Upper lobe of left lung (tissue), 6 donors: ENCODE measurements at regions not wholly inside any gene's neighbourhood (a gene's known extent, or its start where the extent isn't known, plus 50 kb on each side); places are given as distances from the start of the nearest gene placed in this dataset.

Experiments
- ATAC-seq, 2 donors: fragments of 200-7000 bp; cut with Tn5 transposase; one replicate each; pipeline ENCODE4 v1.9.1; 2022; ENCODE audit warnings: mild to moderate bottlenecking in 2 of 2, moderate library complexity in 2 of 2; ENCODE audit not compliant: low FRiP score in 2 of 2
- DNase-seq, 2 donors: peaks; one replicate each; pipeline ENCODE4 v3.0.0-alpha.2; 2019 to 2020
- H3K27ac ChIP-seq, 4 donors: fragments of 200-600 bp; sonication (generic); one replicate each; pipeline ENCODE4 v1.5.1; 2016 to 2019
- H3K27me3 ChIP-seq, 4 donors: fragments of 200-600 bp; sonication (generic); one replicate each; pipeline ENCODE4 v1.5.1; 2017 to 2019
- H3K36me3 ChIP-seq, 4 donors: fragments of 200-600 bp; sonication (generic); one replicate each; pipeline ENCODE4 v1.5.1; 2016 to 2019
- H3K4me1 ChIP-seq, 4 donors: fragments of 200-600 bp; sonication (generic); one replicate each; pipeline ENCODE4 v1.5.1; 2018 to 2019
- H3K4me3 ChIP-seq, 4 donors: fragments of 200-600 bp; sonication (generic); one replicate each; pipeline ENCODE4 v1.5.1; 2017 to 2019; ENCODE audit warnings: mild to moderate bottlenecking in 2 of 4, moderate library complexity in 1 of 4
- H3K9me3 ChIP-seq, 4 donors: fragments of 200-600 bp; sonication (generic); one replicate each; pipeline ENCODE4 v1.5.1; 2018 to 2019
- EP300 ChIP-seq, 4 donors: sonication (generic); formaldehyde crosslinking; IDR thresholded peaks; one replicate each; pipeline ENCODE4 v1.5.1; 2017; ENCODE audit warnings: antibody characterized with exemption in 4 of 4, control low read depth in 2 of 4
- POLR2A ChIP-seq, 4 donors: fragments of 450-650 bp; IDR thresholded peaks; one replicate each; pipeline ENCODE4 v1.5.1; 2016 to 2017; ENCODE audit warnings: antibody characterized with exemption in 4 of 4, mild to moderate bottlenecking in 2 of 4
- POLR2AphosphoS5 ChIP-seq, 2 donors: sonication (generic); formaldehyde crosslinking; IDR thresholded peaks; one replicate each; pipeline ENCODE4 v1.5.1; 2017; ENCODE audit warnings: antibody characterized with exemption in 2 of 2
- WGBS, 2 donors: methylation state at CpG; one replicate each; pipeline ENCODE4 v1.1.5; 2017 to 2018; 5-methylcytosine and 5-hydroxymethylcytosine counted together
- TF ChIP-seq, protein P1 (sequence below), 6 experiments: fragments of 450-650 bp in 4 of 6; fragments of 200-600 bp in 2 of 6; sonication (generic) in 2 of 6; IDR thresholded peaks; one replicate each; pipeline ENCODE4 v1.5.1; 2016 to 2019; ENCODE audit warnings: antibody characterized with exemption in 6 of 6
- donor health status: DM: no; HTN: no; CAD: no; lungs with moderate emphysema.
- donor health status: DM: no; HTN: yes; CAD: no; lungs with severe emphysema.

DNA sequence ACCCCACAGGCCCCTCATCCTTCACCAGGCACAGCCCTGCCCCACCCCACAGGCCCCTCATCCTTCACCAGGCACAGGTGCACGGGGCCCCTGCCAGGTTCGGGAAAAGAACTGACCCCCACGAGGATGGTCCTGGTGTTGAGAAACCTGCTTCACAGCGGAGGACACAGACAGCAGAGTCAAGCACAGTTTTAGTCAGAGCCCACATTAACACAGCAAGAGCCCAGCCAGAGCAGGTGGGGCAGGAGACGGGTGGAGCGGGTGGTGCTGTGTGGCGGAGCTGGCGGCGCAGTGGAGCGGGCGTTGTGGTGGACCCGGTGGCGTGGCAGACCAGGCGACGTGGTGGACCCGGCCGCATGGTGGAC, 1085.5 kb downstream of the BRD1 start:
- no peak for TF ChIP-seq POLR2AphosphoS5 (IDR thresholded peaks at IDR 0.05)
- TF ChIP-seq POLR2A (IDR thresholded peaks at IDR 0.05): no peak
- TF ChIP-seq, protein P1, sequence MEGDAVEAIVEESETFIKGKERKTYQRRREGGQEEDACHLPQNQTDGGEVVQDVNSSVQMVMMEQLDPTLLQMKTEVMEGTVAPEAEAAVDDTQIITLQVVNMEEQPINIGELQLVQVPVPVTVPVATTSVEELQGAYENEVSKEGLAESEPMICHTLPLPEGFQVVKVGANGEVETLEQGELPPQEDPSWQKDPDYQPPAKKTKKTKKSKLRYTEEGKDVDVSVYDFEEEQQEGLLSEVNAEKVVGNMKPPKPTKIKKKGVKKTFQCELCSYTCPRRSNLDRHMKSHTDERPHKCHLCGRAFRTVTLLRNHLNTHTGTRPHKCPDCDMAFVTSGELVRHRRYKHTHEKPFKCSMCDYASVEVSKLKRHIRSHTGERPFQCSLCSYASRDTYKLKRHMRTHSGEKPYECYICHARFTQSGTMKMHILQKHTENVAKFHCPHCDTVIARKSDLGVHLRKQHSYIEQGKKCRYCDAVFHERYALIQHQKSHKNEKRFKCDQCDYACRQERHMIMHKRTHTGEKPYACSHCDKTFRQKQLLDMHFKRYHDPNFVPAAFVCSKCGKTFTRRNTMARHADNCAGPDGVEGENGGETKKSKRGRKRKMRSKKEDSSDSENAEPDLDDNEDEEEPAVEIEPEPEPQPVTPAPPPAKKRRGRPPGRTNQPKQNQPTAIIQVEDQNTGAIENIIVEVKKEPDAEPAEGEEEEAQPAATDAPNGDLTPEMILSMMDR (IDR thresholded peaks at IDR 0.05): no peak
- no peak for TF ChIP-seq EP300 (IDR thresholded peaks at IDR 0.05)
- ATAC-seq: no peak
- Histone ChIP-seq H3K27ac (no peak overlapping the region), H3K27me3 (no peaks in the 10 kb centered on the region), H3K36me3 (no peaks in the 10 kb centered on the region), H3K4me3 (no peak overlapping the region), H3K4me1 (no peaks in the 10 kb centered on the region), H3K9me3 (no peaks in the 10 kb centered on the region)
- no peak for DNase-seq
- 95 to 98% methylated on average over 13 to 17 of the region's 17 CpGs for WGBS, 2 donors

DNA sequence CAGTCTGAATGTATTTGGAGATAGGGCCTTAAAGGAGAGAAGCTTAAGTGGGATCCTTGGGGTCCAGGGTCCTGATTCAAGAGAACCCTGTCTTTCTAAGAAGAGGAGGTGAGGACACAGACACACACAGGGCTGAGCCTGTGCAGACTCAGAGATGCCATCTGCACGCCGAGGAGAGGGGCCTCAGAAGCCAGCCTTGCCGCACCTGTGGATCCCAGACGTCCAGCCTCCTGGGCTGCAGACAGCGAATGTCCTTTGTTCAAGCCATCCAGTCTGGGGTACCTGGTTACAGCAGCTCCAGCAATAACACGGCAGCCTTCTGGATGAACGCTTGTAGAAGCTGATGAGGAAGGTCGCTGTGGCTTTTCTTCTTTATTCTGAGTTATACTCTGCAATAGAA, 1086.1 kb downstream of the BRD1 start:
- DNase-seq: peak in 1 of 2 donors; percentile 10

DNA sequence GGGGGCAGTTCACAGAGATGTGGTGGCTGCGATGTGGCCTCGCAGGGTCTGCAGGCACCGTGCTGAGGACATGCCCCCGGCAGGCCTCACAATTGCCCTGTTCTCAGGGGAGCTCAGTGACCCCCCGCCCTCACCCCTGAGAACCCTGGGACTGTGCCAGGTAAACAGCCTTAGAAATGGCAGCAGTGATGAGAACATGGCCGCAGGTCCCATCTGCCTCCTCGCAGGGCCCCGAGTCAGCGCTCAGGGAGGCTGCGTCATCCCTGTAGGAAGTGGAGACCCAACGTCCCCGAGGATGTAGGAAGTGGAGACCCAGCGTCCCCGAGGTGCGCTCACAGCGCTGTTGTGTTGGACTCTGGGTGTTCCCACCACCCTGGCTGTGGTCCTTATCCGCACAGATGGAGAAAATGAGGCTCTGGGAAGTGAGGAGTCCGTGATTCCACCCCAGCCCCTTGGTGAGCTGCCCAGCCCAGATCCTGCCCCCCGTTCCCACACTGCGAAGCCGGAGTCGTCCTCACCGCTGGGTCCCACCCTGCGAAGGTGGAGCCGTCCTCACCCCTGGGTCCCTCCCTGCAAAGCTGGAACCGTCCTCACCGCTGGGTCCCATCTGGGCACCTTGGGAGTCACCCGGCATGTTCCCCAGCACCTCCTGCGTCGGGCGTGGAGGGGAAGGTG, 1086.8 kb downstream of the BRD1 start:
- H3K27ac ChIP-seq: no peak overlapping the region
- H3K4me3 ChIP-seq: no peak overlapping the region
- no peaks in the 10 kb centered on the region for H3K36me3 ChIP-seq
- no peak for TF ChIP-seq POLR2AphosphoS5 (IDR thresholded peaks at IDR 0.05)
- TF ChIP-seq POLR2A (IDR thresholded peaks at IDR 0.05): no peak
- TF ChIP-seq EP300 (IDR thresholded peaks at IDR 0.05): no peak
- TF ChIP-seq, protein P1 (IDR thresholded peaks at IDR 0.05): no peak
- ATAC-seq (no peak), DNase-seq (peak; percentile 14 to 45)
- H3K9me3 ChIP-seq: no peaks in the 10 kb centered on the region
- H3K27me3 ChIP-seq: no peaks in the 10 kb centered on the region
- H3K4me1 ChIP-seq: no peaks in the 10 kb centered on the region
- WGBS, 2 donors: 93 to 96% methylated on average over 17 to 31 of the region's 31 CpGs

More for the DNA sequence above, 1086.1 kb downstream of the BRD1 start:
- TF ChIP-seq, protein P1 (IDR thresholded peaks at IDR 0.05): no peak
- TF ChIP-seq POLR2AphosphoS5 (IDR thresholded peaks at IDR 0.05): no peak
- TF ChIP-seq EP300 (IDR thresholded peaks at IDR 0.05): no peak
- no peak for TF ChIP-seq POLR2A (IDR thresholded peaks at IDR 0.05)
- Histone ChIP-seq H3K9me3 (no peaks in the 10 kb centered on the region), H3K36me3 (no peaks in the 10 kb centered on the region), H3K4me1 (no peaks in the 10 kb centered on the region), H3K4me3 (no peak overlapping the region), H3K27ac (no peak overlapping the region), H3K27me3 (no peaks in the 10 kb centered on the region)
- 83 to 93% methylated on average over 5 to 8 of the region's 8 CpGs for WGBS, 2 donors
- ATAC-seq: no peak

DNA sequence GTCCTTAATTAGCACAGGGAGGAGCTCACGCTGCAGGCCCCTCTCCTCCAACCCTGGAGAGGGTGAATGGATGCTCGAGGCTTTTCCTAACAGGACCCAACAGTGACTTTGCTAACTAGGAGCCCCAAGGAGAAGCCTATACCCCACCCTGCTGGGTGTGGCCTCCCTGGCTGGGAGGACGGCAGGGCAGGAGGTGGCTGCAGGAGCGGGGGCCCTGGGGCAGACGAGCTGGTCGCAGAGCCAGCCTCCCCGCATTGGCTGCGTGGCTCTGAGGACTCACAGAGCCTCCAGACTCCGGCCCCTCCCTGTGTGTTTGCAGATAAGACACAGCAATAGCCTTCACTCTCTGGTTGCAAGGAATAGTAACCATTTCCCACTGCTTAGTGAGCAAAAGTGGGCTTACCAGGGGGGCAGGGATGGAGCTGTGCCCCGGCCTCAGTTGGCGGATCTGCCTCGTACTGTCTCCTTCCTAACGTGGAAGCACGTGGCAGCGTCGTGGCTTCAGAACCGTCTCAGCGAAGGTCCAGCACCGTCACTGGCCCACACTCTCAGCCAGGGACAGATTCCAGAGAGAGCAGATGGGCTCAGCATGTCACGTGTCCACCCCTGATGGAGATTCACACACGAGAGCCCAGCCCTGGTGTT, 1087.5 kb downstream of the BRD1 start:
- Histone ChIP-seq H3K4me1 (no peaks in the 10 kb centered on the region), H3K36me3 (no peaks in the 10 kb centered on the region), H3K27ac (no peak overlapping the region), H3K27me3 (no peaks in the 10 kb centered on the region), H3K9me3 (no peaks in the 10 kb centered on the region), H3K4me3 (no peak overlapping the region)
- 77 to 90% methylated on average over 9 to 21 of the region's 21 CpGs for WGBS, 2 donors
- peak; percentile 14 to 43 for DNase-seq
- ATAC-seq: no peak
- TF ChIP-seq POLR2AphosphoS5 (IDR thresholded peaks at IDR 0.05) (no peak), POLR2A (IDR thresholded peaks at IDR 0.05) (no peak), EP300 (IDR thresholded peaks at IDR 0.05) (no peak)
- TF ChIP-seq, protein P1 (IDR thresholded peaks at IDR 0.05): no peak
